Ishikawa (cell line): ENCODE measurements at regions not wholly inside any gene's neighbourhood (a gene's known extent, or its start where the extent isn't known, plus 50 kb on each side); places are given as distances from the start of the nearest gene placed in this dataset.

Experiments
- CEBPB ChIP-seq: IDR thresholded peaks from 2 replicates; pipeline ENCODE4 v1.6.1; 2012
- CREB1 ChIP-seq: IDR thresholded peaks from 2 replicates; pipeline ENCODE4 v1.6.1; 2012; ENCODE audit warnings: low read depth
- EGR1 ChIP-seq: IDR thresholded peaks from 2 replicates; pipeline ENCODE4 v1.6.1; 2012
- EP300 ChIP-seq: IDR thresholded peaks from 2 replicates; pipeline ENCODE4 v1.6.1; 2012; ENCODE audit warnings: borderline replicate concordance
- FOXM1 ChIP-seq: IDR thresholded peaks from 2 replicates; pipeline ENCODE4 v1.6.1; 2012; ENCODE audit warnings: low read depth, borderline replicate concordance
- MAX ChIP-seq: IDR thresholded peaks from 2 replicates; pipeline ENCODE4 v1.6.1; 2012
- NFIC ChIP-seq: IDR thresholded peaks from 2 replicates; pipeline ENCODE4 v1.6.1; 2012
- RAD21 ChIP-seq: IDR thresholded peaks from 2 replicates; pipeline ENCODE4 v1.6.1; 2012; ENCODE audit warnings: low read depth
- REST ChIP-seq: IDR thresholded peaks from 2 replicates; pipeline ENCODE4 v1.6.1; 2012; ENCODE audit warnings: low read depth, mild to moderate bottlenecking
- TAF1 ChIP-seq: IDR thresholded peaks from 2 replicates; pipeline ENCODE4 v1.6.1; 2012; ENCODE audit warnings: low read depth, mild to moderate bottlenecking
- TCF12 ChIP-seq: IDR thresholded peaks from 2 replicates; pipeline ENCODE4 v1.6.1; 2012; ENCODE audit warnings: low read depth
- TEAD4 ChIP-seq: IDR thresholded peaks from 2 replicates; pipeline ENCODE4 v1.6.1; 2012
- USF1 ChIP-seq: IDR thresholded peaks from 2 replicates; pipeline ENCODE4 v1.6.1; 2012
- YY1 ChIP-seq: IDR thresholded peaks from 2 replicates; pipeline ENCODE4 v1.6.1; 2012; ENCODE audit warnings: low read depth
- ZBTB7A ChIP-seq: IDR thresholded peaks from 2 replicates; pipeline ENCODE4 v1.6.1; 2012; ENCODE audit warnings: low read depth

DNA sequence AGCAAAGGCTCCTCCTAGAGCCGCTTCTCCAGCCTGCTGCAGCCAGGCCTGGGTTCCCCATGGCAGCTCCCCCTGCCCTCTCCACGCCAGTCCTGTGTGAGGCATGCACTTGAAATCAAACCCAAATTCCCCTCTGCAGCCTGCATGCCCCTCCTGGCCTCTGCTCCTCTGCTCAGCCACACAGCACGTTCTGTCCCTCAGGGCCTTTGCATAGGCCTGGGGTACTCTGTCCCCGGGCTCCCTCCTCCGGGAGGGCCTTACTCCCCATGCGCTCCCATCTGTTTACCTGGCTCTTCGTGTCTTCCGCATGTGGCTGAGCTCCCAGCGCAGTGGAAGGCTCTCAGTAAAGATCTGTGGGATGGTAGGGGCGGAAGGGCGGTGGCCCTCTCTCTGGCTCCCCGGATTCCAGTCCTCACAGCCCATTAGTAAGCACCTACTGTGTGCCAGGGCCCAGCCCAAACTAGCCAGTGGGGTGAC is 203.5 kb upstream of the IER5L start:
- TF ChIP-seq CREB1 (no peak), ZBTB7A (no peak), RAD21 (no peak), TAF1 (no peak), TEAD4 (no peak), EP300 (no peak), MAX (no peak), REST (no peak)

DNA sequence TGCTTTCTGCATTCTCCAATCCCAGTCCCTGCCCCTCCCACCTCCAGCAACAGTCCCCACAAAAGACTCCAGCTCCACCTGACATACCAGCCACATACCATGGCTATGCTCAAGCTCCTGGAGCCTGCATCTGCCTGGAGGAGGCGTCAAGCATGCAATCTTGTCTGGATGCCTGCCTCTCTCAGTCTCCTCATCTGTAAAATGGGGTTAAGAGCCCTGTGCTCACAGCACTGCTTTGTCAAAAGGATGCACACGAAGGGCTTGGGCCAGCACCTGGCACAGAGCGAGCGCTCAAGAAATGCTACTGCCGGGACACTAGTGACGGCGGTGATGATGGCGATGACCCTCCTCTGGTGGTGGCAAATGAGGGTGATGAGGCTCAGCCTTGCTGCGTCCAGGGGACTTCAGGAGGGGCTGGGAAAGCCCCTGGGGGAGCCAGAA is 202.9 kb upstream of the IER5L start:
- peak; percentile 84 for TF ChIP-seq TEAD4
- no peak for TF ChIP-seq CEBPB

- TF ChIP-seq TAF1, result no peak
These were observed 201.8 kb upstream of the IER5L start for GRCh38 chr9:129379886-129380285.

DNA sequence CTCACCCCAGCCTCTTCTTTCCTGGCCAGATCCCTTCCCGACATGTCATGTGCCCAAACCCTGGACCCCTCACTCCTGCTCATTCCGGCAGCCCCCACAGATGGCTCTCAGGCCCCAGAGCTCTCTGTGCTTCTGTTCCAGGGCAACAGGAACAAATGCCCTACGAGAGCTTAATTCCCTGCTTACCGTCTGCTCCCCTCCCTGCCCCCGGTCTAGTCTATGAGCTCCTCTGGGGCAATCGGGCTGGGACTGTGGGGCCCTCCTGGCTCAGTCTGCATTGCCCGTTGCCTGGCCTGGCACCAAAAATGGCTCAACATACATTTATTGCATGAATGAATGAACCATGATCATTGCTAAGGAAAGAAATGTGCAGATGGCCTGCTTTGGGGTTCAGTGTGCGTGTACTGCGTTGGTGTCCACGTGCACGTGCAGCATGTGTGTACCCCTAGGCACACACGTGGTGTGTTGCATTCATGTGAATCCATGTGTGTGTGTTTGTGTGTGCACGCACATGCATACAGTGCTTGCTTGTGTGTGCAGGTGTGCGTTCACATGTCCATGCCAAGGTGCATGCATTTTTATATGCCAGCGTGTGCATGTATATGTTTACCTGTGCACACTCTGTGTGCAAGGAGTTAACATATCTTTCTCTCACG is 201.2 kb upstream of the IER5L start:
- no peak for TF ChIP-seq RAD21
- TF ChIP-seq REST, result no peak
- no peak for TF ChIP-seq CEBPB

GRCh38 chr9:129377931-129378661 is 200.0 kb upstream of the IER5L start:
- TF ChIP-seq TAF1 (no peak), NFIC (no peak), FOXM1 (no peak), MAX (no peak), CEBPB (no peak), TEAD4 (no peak), REST (no peak), EGR1 (no peak), TCF12 (no peak), CREB1 (no peak), USF1 (no peak), RAD21 (no peak), EP300 (no peak), YY1 (no peak), ZBTB7A (no peak)

GRCh38 chr9:129377181-129377580 is 199.1 kb upstream of the IER5L start:
- TF ChIP-seq MAX (no peak), FOXM1 (no peak), TCF12 (no peak), REST (no peak), TAF1 (no peak), USF1 (no peak), TEAD4 (no peak), EP300 (no peak), YY1 (no peak), ZBTB7A (no peak), EGR1 (no peak), NFIC (no peak), CEBPB (no peak), CREB1 (no peak), RAD21 (no peak)
